Right atrium auricular region (tissue), 2 donors: ENCODE measurements at regions not wholly inside any gene's neighbourhood (a gene's known extent, or its start where the extent isn't known, plus 50 kb on each side); places are given as distances from the start of the nearest gene placed in this dataset.

ENCODE experiments used
- DNase-seq: peaks from one replicate; pipeline ENCODE4 v3.0.0-alpha.2; 2019; ENCODE audit warnings: low spot score
- H3K27ac ChIP-seq, 2 donors: fragments of 200-600 bp; sonication (generic); 1 replicate in 1 of 2; 2 replicates in 1 of 2; pipeline ENCODE4 v1.5.1; 2016 to 2019
- H3K27me3 ChIP-seq, 2 donors: fragments of 200-600 bp; sonication (generic); one replicate each; pipeline versions ENCODE4 v1.5.1 to v1.6.0; 2017 to 2019
- H3K36me3 ChIP-seq: fragments of 200-600 bp; sonication (generic); one replicate; pipeline ENCODE4 v1.5.1; 2016
- H3K4me1 ChIP-seq, 2 donors: fragments of 200-600 bp; sonication (generic); one replicate each; pipeline versions ENCODE4 v1.5.1 to v1.6.0; 2017 to 2019
- H3K4me3 ChIP-seq, 2 donors: fragments of 200-600 bp; sonication (generic); 1 replicate in 1 of 2; 2 replicates in 1 of 2; pipeline ENCODE4 v1.5.1; 2017 to 2019; ENCODE audit warnings: mild to moderate bottlenecking in 1 of 2, moderate library complexity in 1 of 2
- H3K9me3 ChIP-seq, 2 donors: fragments of 200-600 bp; sonication (generic); one replicate each; pipeline ENCODE4 v1.5.1; 2019
- TF ChIP-seq, protein P1 (sequence below), 2 donors: fragments of 200-600 bp; sonication (generic); IDR thresholded peaks; one replicate each; pipeline ENCODE4 v1.5.1; 2019; ENCODE audit warnings: antibody characterized with exemption in 2 of 2

DNA sequence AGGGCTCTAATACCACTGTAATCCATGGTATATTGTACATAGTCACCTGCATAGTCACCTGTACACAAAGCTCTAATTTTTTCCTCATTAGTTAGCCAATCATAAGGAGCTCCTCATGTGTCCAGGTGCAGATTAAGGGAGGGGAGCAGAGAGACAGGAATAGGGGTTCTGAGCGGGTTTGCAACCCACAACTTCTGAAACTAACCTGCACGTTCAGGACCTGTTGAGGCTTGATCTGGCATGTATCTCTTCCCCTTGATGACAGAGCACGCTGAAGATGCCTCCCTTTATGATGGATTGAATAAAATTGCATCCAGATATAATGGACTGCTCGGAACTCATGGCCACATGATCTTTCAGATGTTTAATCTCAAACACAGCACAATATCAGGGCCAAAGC, 144.0 kb upstream of the PRNP start:
- Histone ChIP-seq H3K9me3 (peaks cover 0 to 1% of the 10 kb centered on the region in 2 donors), H3K4me3 (no peak overlapping the region), H3K27ac (no peak overlapping the region), H3K36me3 (no peaks in the 10 kb centered on the region), H3K27me3 (no peaks in the 10 kb centered on the region), H3K4me1 (no peaks in the 10 kb centered on the region)
- TF ChIP-seq, protein P1, sequence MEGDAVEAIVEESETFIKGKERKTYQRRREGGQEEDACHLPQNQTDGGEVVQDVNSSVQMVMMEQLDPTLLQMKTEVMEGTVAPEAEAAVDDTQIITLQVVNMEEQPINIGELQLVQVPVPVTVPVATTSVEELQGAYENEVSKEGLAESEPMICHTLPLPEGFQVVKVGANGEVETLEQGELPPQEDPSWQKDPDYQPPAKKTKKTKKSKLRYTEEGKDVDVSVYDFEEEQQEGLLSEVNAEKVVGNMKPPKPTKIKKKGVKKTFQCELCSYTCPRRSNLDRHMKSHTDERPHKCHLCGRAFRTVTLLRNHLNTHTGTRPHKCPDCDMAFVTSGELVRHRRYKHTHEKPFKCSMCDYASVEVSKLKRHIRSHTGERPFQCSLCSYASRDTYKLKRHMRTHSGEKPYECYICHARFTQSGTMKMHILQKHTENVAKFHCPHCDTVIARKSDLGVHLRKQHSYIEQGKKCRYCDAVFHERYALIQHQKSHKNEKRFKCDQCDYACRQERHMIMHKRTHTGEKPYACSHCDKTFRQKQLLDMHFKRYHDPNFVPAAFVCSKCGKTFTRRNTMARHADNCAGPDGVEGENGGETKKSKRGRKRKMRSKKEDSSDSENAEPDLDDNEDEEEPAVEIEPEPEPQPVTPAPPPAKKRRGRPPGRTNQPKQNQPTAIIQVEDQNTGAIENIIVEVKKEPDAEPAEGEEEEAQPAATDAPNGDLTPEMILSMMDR (IDR thresholded peaks at IDR 0.05) = no peak
- DNase-seq = no peak

DNA sequence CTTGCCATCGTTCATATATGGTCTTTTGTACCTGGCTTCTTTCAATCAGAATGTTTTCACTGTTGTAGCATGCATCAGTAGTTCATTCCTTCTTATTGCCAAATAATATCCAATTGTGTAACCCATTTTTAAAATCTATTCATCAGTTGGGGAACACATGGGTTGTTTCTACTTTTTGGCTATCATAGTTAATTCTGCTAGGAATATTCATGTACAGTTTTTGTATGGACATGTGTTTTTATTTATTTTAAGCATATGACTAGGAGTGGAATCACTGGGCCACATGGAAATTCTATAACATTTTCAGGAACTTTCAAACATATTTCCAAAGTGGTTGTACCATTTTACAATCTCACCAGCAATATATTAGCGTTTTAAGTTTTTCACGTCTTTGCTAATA, 151.9 kb upstream of the PRNP start:
- no peaks in the 10 kb centered on the region for H3K27me3 ChIP-seq
- H3K36me3 ChIP-seq = no peaks in the 10 kb centered on the region
- TF ChIP-seq, protein P1 (IDR thresholded peaks at IDR 0.05) = no peak
- no peaks in the 10 kb centered on the region for H3K4me1 ChIP-seq
- DNase-seq = no peak
- H3K27ac ChIP-seq = no peak overlapping the region
- H3K4me3 ChIP-seq = no peak overlapping the region
- H3K9me3 ChIP-seq = peaks cover 0 to 10% of the 10 kb centered on the region in 2 donors

DNA sequence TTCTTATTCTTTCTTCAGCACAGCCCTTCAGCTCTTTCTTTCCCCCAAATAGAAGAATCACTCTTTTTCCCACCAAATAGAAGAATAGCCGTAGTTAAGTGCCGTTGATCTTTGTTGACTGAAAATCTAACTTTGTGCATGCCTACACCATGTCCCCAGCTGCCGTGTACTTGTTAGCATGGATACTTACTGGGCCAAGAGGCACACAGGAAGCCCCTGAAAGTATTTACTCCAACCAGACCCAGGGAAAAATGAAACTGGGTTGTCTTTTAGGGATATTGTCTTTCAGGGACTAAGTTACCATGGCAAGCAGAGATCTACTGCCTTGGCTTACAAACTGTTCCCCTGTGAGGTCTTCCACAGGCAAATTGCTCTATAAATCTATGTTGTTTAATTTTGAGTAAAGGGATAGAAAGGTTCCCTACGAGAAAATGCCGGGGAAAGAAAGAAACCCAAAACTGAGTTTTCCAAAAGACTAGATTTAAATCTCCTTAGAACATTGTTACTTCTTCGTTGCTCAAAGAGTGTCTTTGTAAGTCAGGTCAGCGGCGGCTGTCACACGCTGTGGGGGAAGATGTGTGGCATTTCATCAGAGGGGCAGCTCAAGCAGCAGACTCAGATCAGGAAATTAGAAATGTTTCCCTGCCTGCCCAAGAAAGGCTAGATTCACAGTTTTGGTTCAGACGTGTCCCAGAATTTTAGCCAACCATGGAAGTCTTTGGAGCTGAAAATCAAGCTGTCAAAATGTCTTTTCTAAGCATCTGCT, 152.7 kb upstream of the PRNP start:
- Histone ChIP-seq H3K4me1 (no peaks in the 10 kb centered on the region), H3K4me3 (no peak overlapping the region), H3K27ac (no peak overlapping the region), H3K36me3 (no peaks in the 10 kb centered on the region), H3K9me3 (peaks cover 0 to 17% of the 10 kb centered on the region in 2 donors), H3K27me3 (no peaks in the 10 kb centered on the region)
- TF ChIP-seq, protein P1 (IDR thresholded peaks at IDR 0.05) = no peak
- DNase-seq = no peak

GRCh38 chr20:4532772-4533171, 153.5 kb upstream of the PRNP start:
- Histone ChIP-seq H3K9me3 (peaks cover 2 to 25% of the 10 kb centered on the region in 2 donors), H3K4me1 (no peaks in the 10 kb centered on the region), H3K27me3 (no peaks in the 10 kb centered on the region), H3K36me3 (no peaks in the 10 kb centered on the region), H3K4me3 (no peak overlapping the region), H3K27ac (no peak overlapping the region)
- TF ChIP-seq, protein P1 (IDR thresholded peaks at IDR 0.05) = no peak
- DNase-seq = no peak

DNA sequence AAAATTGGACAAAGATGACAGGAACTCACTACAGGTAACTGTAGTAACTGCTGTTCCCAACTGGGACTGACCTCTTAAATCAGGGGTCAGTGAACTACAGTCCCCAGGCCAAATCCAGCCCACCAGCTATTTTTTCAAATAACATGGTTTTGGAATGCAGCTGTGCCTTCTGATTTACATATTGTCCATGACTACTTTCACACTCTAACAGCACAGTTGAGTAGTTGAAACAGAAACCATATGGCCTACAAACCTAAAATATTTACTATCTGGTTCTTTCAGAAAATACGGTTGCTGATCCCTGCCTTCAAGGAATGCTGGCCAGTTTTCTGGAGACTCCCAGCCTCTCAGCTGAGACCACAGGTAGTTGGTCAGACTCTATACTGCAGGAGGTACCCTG, 161.5 kb upstream of the PRNP start:
- TF ChIP-seq, protein P1 (IDR thresholded peaks at IDR 0.05) = no peak
- H3K27ac ChIP-seq = no peak overlapping the region

DNA sequence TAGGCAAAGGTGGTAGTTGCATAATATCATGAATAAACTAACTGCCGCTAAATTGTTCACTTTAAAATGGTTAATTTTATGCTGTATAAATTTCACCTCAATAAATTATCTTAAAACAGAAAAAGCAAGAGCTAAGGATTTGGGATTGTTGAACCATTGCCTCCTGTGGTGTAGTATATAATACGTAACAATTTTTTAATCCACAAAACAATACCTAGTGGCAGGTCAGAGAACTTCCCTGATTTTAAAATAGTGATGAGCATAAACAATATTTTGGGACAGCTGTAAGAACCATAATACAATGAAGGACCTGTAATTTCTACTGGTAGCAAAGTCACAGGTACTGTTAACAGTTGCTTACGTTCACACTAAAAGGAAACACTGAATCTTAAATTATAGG, 161.9 kb upstream of the PRNP start:
- Histone ChIP-seq H3K4me3 (no peak overlapping the region), H3K27ac (no peak overlapping the region), H3K36me3 (no peaks in the 10 kb centered on the region), H3K9me3 (peaks cover 5 to 19% of the 10 kb centered on the region in 2 donors), H3K27me3 (no peaks in the 10 kb centered on the region), H3K4me1 (no peaks in the 10 kb centered on the region)
- no peak for DNase-seq
- TF ChIP-seq, protein P1 (IDR thresholded peaks at IDR 0.05) = no peak

More for the DNA sequence above, 161.5 kb upstream of the PRNP start:
- H3K4me1 ChIP-seq = no peaks in the 10 kb centered on the region
- no peak for DNase-seq
- no peaks in the 10 kb centered on the region for H3K36me3 ChIP-seq
- peaks cover 5 to 19% of the 10 kb centered on the region in 2 donors for H3K9me3 ChIP-seq
- H3K27me3 ChIP-seq = no peaks in the 10 kb centered on the region
- H3K4me3 ChIP-seq = no peak overlapping the region
